GM19351 (cell line): ENCODE measurements at regions not wholly inside any gene's neighbourhood (a gene's known extent, or its start where the extent isn't known, plus 50 kb on each side); places are given as distances from the start of the nearest gene placed in this dataset.
A peak's percentile ranks its signal among the peaks of the same experiment; 100 is the strongest.

Source experiments
- ATAC-seq: cut with Tn5 transposase; IDR thresholded peaks from one replicate; pipeline ENCODE4 v1.9.1; 2021; ENCODE audit warnings: mild to moderate bottlenecking, moderate library complexity; ENCODE audit not compliant: unreplicated experiment

DNA sequence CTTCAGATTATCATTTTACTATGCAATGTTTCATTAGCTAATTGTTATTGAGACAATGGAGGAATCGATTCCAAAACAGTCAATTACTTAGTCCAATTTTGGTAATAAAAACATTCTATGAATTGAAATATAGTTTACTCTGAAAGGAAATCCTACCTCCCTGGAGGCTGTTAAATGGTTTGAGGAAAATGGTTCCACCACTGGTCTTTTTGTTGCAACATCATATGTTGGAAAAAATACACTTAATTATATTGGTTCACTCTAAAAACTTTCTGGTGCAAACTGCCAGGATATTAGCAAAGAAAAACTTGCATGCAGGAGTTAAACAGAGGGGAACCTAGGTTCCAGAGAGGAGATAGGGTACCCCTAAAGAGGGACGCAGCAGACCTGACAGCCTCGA lies 267.3 kb upstream of the LYZL1 start:
- no peak for ATAC-seq

DNA sequence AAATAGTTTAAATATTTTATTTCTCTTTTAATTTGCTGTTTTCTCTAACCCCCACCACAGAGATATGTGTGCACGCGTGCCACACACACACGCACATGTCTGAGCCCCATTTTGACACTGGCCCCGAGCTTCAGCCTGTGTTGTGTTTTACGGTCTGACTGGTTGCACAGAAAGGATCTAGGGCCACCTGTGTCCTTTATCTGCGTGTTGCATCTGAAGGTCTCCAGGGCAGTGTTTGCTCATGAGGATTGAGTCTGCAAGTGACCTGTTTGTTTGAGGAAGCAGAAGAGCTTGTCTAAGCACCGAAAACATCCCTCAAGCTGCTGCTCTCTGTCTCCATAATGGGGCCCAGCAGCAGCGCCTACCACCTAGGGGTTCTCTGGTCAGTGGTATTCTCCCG lies 266.4 kb upstream of the LYZL1 start:
- ATAC-seq = no peak

DNA sequence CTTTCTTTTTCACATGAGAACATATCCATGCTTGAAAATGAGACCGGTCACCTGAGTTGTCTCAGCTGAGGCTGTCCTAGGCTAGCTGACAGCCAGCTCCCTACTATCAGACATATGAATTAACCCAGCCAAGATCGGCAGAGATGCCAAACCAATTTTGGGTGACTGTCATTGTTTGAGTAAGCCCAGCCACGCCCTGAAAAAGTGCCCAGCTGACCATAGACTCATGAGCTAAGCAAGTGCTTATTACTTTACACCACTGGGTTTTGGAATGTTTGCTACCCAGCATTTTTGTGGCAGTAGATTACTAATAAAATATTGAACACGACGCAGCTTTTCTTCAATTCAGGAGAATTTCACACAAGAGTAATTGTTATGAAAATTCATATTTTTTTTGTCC lies 265.2 kb upstream of the LYZL1 start:
- ATAC-seq = no peak

DNA sequence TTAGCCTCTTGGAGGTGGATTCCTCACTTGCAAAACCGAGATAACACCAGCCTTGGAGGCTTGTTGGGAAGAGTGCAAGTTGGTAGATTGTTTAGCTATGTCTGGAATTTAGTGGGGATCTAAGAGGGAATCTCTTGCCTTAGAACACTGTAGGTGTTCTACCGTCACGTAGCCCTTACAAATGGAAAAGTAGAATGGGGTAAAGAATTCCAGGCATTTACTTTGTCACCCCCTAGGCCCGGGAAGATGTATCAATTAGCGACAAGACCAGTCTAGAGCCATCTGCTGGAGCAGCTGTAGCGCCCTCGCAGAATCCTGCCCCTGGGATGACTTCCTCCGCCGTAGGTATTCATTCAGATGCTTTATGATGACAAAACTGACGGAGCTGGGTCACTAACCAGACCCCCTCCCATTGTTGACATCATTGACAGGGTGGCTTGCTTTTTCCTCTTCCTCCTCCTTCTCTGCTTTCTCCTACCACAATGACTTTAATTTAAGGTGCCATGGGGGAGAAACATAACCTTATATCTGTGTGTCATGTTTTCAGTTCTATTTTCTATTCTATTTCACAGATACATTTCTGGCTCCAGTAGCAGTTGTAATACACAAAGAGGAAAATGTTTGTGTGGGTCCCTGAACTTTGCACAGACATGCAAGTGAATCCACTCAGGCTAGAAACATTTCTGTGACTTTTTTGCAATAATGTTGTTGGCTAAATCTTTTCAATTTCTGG lies 262.6 kb upstream of the LYZL1 start:
- ATAC-seq = no peak

DNA sequence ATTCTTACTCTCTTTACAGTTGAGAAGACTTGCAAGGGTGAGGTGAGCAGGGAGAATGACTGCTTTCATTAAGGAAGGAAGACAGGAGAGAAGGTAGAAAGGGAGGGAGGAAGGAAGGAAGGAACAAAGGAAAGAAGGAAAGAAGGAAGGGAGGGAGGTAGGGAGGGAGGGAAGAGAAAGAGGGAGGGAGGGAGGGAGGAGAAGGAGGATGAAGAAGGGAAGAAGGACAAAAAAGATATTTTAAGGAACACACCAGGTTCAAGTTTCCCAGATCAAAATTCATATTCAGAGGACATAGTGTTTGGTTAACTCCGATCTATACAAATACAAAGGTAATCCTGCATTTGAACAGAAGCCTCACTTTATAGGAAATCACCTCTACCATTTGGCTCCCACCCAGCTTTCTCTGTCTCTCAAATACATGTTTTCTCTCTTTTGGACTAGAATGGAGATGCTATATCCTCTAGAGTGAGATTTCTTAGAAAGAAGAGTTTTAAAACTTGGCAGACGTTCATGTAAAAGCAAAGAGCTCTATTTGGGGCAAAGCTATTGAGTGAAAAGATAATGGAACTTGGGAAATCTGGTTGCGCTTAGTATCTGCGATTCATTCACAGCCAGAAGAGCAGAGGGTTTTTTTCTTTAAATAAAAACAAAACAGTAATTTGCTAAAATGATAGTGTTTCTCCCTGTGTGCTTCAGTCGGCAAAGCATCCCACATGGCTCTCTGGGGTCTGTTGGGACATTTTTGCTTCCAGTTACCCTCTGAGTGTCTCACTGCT lies 261.9 kb upstream of the LYZL1 start:
- ATAC-seq = no peak

DNA sequence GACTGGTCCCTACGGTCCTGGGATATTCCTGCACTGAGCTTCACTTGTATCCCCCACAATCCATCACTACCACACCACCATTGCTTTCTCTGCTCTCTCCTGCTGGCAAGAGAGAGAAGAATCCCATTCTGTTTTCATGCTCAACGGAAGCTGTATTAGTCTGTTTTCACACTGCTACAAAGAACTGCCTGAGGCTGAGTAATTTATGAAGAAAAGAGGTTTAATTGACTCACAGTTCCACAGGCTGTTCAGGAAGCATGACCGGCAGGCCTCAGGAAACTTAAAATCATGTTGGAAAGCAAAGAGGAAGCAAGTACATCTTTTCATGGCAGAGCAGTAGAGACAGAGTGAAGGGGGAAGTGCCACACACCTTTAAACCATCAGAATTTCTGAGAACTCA lies 260.4 kb upstream of the LYZL1 start:
- ATAC-seq = no peak

DNA sequence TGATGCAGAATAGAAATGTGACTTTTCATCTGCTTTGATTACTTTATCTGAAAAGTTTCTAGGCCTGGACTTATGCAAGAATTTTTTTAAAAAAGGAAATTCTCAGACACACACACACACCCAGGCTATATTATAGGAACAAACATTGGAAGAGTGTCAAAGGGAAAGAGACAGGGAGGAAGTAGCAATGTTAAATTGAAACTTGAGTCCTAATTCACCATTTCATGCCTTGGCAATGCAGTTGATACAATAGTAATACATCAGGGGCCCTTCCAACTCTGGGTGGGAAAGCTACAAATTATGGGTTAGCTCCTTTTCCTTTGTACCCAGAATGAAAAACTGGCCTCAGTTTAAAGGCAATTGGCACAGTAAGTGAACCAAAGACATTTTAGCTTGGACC lies 258.0 kb upstream of the LYZL1 start:
- no peak for ATAC-seq

DNA sequence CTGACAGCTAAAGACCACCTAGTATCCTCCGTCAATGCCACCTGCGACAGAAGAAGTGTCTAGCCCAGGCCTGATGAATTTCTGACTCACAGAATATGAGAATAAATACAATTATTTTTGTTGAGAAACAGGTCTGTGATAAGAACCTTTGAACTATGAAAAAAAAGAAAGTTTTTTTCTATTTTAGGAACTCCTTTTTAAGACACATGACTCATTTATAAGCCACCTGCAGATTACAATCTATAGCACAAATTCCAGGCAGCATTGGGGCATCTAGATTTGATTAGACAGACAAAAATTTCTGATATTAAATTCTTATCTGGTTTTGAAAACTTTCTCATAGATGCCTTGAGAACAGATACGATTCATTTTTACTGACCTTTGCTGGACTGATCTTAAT lies 256.7 kb upstream of the LYZL1 start:
- no peak for ATAC-seq

DNA sequence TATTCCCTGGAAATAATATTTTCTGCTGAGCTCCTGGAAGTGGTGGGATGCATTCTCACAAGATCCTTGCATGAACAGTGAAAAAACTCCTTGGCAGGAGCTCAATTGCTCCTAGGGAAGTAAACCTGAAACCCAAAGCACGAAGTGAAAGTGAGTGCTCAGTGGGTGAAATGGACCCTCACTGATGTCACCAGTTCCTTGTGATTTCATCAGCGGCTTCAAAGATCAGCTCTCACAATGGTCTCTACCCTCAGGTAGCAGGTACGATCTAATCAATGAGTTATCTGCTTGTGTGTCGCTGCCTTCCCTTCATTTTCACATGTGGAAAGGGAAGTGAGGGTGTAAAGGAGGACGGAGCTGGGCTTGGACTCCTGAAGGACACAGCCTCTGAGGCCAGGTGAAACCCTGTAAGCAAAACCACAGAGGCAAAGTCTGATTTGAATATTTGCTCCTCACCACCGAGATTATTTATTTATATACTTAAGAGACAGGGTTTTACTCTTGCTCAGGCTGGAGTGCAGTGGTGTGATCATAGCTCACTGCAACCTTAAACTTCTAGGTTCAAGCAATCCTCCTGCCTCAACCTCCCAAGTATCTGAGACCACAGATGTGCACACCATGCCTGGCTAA lies 255.4 kb upstream of the LYZL1 start:
- ATAC-seq = peak; percentile 75

DNA sequence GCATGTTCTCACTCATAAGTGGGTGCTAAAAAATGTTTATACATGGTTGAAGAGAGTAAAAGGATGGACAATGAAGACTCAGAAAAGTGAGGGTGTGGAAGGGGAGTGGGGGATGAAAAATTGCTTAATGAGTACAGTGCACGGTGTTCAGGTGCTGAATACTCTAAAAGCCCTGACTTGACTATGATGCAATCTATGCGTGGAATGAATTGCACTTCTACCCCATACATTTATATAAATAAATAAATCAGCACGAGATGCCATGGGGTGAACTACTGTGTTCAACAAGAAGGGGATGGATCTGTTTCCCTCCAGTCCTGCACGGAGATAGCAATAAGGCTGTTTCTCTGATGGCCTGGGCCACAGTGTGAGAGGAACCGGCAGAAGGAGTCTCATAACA lies 254.3 kb upstream of the LYZL1 start:
- ATAC-seq = no peak

DNA sequence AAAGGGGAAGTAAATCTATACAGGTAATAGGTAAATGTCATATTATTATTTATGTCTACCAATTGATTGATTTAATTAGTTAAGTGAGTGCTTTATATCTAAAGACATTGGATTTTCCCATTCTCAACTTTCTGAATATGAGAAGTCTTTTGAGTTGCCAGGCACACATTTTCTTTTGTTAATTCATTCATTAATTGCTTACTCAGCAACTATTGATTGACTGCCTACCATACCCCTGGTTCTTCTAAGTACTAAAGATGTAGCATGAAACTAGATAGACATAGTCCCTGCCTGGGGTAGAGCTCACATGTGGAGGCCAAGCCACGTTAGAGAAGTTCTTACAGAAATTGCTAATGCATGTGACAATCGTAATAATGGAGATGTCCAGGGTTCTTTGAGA lies 253.1 kb upstream of the LYZL1 start:
- no peak for ATAC-seq

DNA sequence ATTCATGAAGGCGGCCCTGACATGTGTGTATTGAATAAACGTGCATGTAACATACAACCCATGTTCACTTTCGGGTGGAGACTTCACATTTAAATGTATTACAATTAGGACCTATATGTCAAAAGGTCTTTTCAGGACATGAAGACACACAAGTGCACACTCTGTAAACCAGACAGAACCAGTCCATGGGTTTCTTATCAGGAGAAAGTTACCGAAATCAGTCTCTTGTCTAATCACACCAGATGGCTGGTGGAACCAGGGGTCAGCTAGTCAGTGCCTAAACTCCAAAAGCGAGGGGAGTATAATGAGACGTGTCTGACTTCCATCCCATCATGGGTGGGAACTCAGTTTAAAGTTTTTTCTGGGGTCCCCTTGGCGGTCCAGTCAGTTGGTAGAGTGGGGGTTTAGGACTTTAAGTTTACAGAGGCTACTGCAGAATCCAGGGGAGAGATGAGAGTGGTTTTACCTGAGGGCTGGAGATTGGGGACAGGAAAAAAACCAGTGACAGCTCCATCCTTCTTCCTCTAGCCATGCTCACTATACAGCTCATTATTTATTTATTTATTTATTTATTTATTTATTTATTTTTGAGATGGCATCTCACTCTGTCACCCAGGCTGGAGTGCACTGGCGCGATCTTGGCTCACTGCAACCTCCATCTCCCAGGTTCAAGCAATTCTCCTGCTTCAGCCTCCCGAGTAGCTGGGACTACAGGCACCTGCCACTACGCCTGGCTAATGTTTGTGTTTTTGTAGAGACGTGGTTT lies 251.3 kb upstream of the LYZL1 start:
- ATAC-seq = no peak

DNA sequence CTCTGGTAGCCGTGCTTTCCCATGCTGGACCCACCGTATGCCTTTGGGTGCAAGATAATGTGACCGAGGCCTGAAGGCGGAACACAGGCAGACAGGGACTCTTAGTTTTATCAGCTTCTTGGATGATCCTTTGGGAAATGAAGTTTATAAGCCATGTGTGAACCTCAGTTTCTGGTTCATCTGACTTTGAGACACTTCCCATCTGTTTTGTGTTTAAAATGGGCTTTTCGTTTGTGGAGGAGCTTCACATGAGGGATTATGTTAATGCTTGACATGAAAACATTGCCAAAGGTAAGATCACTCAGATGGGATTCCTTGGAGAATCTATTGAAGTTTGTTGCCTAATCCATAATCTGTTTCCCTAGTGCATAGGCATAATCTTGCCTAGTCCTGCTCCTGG lies 249.8 kb upstream of the LYZL1 start:
- ATAC-seq = no peak

DNA sequence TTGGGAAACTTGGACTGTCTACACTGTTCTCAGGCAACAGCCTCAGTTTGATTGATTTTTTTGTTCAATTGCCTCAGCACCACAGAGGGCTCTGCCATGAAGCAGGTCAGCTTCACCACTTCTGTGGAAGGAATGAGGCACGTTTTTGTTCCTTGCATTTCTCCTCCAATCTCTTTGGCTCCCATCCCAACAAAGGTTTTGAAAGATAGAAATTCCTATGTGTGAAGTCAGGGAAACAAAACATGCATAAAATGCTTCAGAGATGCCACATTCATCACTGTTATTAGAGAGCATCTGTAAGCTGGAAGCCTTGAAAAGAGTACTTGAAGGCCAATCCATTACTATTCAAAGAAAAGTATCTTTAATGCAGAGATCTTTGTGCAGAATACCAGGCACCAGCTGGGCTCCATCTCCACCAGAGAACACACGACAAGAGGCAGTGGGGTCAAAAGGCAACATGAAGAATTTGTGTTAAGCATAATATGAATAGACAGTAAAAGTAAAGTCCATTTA lies 249.1 kb upstream of the LYZL1 start:
- no peak for ATAC-seq

DNA sequence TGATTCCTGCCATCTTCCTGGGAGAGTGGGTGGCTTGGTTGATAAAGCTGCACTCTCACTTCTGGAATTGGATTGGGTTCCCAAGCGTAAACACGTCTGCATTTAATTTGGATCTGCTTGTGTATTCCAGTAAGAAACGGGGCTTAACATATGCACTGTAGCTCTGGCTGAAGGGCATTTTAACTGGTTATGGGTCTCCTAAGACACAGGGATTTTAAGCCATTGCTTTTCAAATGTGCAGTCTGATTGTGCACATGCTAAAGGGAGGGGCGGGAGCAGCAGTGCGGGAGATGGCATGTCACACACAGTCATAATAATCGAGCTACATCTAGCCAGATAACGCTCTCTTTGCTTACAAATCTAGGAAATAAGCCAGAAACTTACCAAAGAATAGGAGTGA lies 247.3 kb upstream of the LYZL1 start:
- ATAC-seq = no peak

DNA sequence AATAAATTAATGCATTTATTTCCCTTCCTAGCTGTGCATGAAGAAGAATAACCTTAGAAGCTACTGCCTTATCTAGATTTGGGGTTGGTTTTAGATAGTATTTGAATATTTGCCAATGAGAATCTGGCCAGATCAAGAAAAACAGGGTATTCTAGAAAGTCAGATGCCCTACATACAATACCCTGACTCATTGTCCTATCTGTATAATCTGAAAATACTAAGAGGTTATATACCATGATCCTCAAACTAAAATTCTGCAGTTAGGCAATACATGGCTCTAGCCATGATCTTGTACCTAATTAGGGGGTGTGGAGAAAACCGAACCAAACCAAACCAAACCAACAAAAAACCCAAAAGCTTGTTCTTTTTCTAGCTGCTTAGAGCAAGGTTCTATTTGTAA lies 240.4 kb upstream of the LYZL1 start:
- ATAC-seq = no peak

DNA sequence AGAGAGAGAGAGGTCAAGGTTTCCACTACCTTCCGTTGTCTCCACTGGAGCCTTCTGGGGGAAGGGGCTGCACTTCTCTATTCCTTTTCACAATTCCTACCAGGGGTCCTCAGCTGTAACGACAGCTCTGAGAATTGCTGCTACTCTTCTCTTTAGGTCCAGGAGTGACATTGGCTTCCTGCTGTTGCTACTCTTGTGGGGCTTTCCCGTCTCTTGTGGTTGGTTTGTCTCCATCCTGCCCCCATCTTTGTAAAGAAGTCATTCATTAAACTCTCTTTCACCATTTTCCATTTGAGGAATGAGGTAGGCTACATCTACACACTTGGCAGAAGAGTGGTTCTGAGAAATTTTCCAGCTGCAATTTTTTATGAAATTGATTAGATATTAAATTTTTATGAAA lies 238.8 kb upstream of the LYZL1 start:
- no peak for ATAC-seq

DNA sequence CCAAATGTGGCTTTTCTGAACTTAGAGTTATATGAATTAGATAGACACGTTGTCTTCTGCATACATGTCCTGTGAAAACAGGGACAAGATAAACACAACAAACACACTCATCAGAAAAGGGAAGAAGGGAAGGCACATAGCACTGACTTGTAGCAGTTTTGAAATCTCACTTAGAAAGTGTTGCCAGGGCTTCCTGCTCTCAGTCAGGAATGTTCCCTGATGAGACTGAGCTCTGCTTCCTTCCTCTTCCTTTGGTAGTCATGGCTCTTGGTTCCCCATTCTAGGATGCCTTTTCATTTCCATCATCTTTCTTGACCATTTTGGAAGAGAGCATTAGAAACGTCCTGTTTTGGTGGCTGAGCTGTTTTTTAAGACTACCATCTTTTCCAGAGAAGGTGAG lies 233.8 kb upstream of the LYZL1 start:
- ATAC-seq = no peak

DNA sequence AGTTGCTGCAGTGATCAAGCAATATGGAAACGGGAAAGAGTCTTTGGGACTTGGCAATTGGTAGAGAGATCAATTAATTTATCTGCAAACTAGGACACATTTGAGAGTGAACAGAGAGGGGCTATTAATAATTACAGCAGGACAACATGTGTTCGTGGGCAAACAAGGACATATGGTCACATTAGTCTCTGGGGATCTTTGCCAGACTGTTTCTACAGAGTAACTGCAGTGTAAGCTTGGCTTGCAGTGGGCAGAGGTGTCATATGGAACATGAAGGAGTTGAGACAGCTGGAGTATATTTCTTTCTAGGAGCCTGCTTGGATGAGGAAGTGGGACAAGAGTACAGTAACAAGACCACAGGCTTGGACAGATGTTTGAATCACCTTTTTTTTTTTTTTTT lies 232.1 kb upstream of the LYZL1 start:
- ATAC-seq = no peak

DNA sequence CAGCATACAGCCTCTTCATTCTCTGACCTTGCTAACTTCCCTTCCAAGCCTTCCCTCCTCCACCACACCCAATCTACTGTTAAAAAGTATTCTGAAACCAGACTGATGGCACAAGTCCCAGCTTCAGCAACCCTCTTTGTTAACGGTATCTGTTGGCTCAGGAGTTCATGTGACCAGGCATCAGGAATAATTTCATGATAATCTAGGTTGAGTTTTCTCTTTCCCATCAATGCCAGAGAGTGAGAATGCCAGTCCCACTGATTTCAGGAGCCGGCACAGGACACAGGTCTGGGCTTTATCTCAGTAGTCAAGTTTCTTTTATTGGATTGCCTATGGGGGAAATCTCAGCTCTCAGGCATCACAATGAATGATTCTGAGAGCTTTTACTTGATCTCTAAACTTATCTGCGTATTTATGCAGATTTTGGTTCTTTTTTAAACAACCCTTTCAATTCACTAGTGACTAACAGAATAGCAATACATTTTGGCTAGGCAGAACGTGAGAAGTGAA lies 231.0 kb upstream of the LYZL1 start:
- ATAC-seq = no peak
